A549 (cell line): ENCODE measurements at regions not wholly inside any gene's neighbourhood (a gene's known extent, or its start where the extent isn't known, plus 50 kb on each side); places are given as distances from the start of the nearest gene placed in this dataset.
A peak's percentile ranks its signal among the peaks of the same experiment; 100 is the strongest.

ENCODE experiments used
- ATAC-seq, 2 experiments: fragments of 200-7000 bp in 1 of 2; fragments of >200 bp in 1 of 2; cut with Nextera tagmentation in 1 of 2; cut with Tn5 transposase in 1 of 2; 3 replicates each; pipeline versions ENCODE4 v1.8.0 to v1.9.1; 2018 to 2020; ENCODE audit warnings: mild to moderate bottlenecking in 1 of 2, moderate library complexity in 1 of 2
- CTCF ChIA-PET: fragments of 300-600 bp; sonication (Branson Sonifier 250); formaldehyde crosslinking; extraction: SDS; loops from one replicate; lab custom pipeline; 2021; ENCODE audit warnings: antibody characterized with exemption, inconsistent platforms; lab: Yijun Ruan, JAX
- POLR2A ChIA-PET: fragments of 350-600 bp; formaldehyde crosslinking; extraction: SDS; loops from one replicate; lab custom pipeline; 2021; ENCODE audit warnings: antibody characterized with exemption, inconsistent platforms; lab: Yijun Ruan, JAX
- DNase-seq, 2 experiments: peaks; one replicate each; pipeline versions ENCODE4 v3.0.0 to v3.0.0-alpha.2; 2011 to 2016; ENCODE audit warnings: low read depth in 1 of 2, low spot score in 1 of 2
- FAIRE-seq: peaks from 2 replicates; lab custom pipeline; 2011; peaks lifted over from hg19 to GRCh38; lab: Jason Lieb, UNC
- H3K27ac ChIP-seq, 2 experiments: fragments of >200 bp; sonication (Bioruptor Twin); formaldehyde crosslinking; 3 replicates each; pipeline ENCODE4 v1.5.1; 2016 to 2017
- H3K4me1 ChIP-seq: fragments of >200 bp; sonication (Bioruptor Twin); formaldehyde crosslinking; 3 replicates; pipeline ENCODE4 v1.6.1; 2016
- H3K4me2 ChIP-seq: fragments of >200 bp; sonication (Bioruptor Twin); formaldehyde crosslinking; 3 replicates; pipeline ENCODE4 v1.6.1; 2016
- H3K4me3 ChIP-seq: fragments of >200 bp; sonication (Bioruptor Twin); formaldehyde crosslinking; 3 replicates; pipeline ENCODE4 v1.5.1; 2016
- H3K9me3 ChIP-seq: fragments of >200 bp; sonication (Bioruptor Twin); formaldehyde crosslinking; 3 replicates; pipeline ENCODE4 v1.6.1; 2016
- CBX2 ChIP-seq: fragments of 200-600 bp; sonication (generic); IDR thresholded peaks from 2 replicates; pipeline ENCODE4 v1.6.1; 2016; ENCODE audit warnings: low read depth, mild to moderate bottlenecking, borderline replicate concordance
- CBX8 ChIP-seq: fragments of 200-600 bp; sonication (generic); IDR thresholded peaks from 2 replicates; pipeline ENCODE4 v1.6.1; 2016
- CEBPB ChIP-seq, 2 experiments: fragments of >200 bp in 1 of 2; sonication (Bioruptor Twin) in 1 of 2; formaldehyde crosslinking in 1 of 2; IDR thresholded peaks; 2 replicates each; pipeline ENCODE4 v1.6.1; 2012 to 2016
- CHD2 ChIP-seq: fragments of 150-350 bp; IDR thresholded peaks from 2 replicates; pipeline ENCODE4 v1.6.1; 2014; ENCODE audit warnings: low read length; ENCODE audit not compliant: partially characterized antibody
- EHMT2 ChIP-seq: fragments of 200-600 bp; sonication (generic); IDR thresholded peaks from 2 replicates; pipeline ENCODE4 v1.6.1; 2016; ENCODE audit warnings: antibody characterized with exemption, low read depth, mild to moderate bottlenecking, moderate library complexity
- ESRRA ChIP-seq: fragments of 150-350 bp; IDR thresholded peaks from 2 replicates; pipeline ENCODE4 v1.6.1; 2014; ENCODE audit warnings: mild to moderate bottlenecking, low read length, borderline replicate concordance
- HOXA7 ChIP-seq: fragments of 250-450 bp; sonication (Bioruptor Pico); IDR thresholded peaks from 2 replicates; pipeline ENCODE4 v1.5.0; 2020; ENCODE audit warnings: mild to moderate bottlenecking, moderate library complexity
- HOXB13 ChIP-seq: fragments of 250-450 bp; sonication (Bioruptor Pico); IDR thresholded peaks from 2 replicates; pipeline ENCODE4 v1.5.0; 2020; ENCODE audit warnings: low read depth, mild to moderate bottlenecking, moderate library complexity
- HOXB5 ChIP-seq: fragments of 250-450 bp; sonication (Bioruptor Pico); IDR thresholded peaks from 2 replicates; pipeline ENCODE4 v1.5.0; 2020; ENCODE audit warnings: mild to moderate bottlenecking, moderate library complexity
- JUNB ChIP-seq: fragments of >200 bp; sonication (Bioruptor Twin); formaldehyde crosslinking; IDR thresholded peaks from 2 replicates; pipeline ENCODE4 v1.6.1; 2016
- KDM1A ChIP-seq: fragments of 200-600 bp; sonication (generic); IDR thresholded peaks from 2 replicates; pipeline ENCODE4 v1.6.1; 2016; ENCODE audit warnings: low read depth, mild to moderate bottlenecking
- KDM5A ChIP-seq: fragments of 200-600 bp; sonication (generic); IDR thresholded peaks from 2 replicates; pipeline ENCODE4 v1.6.1; 2016; ENCODE audit warnings: antibody characterized with exemption, mild to moderate bottlenecking
- MAFK ChIP-seq: fragments of 450-650 bp; IDR thresholded peaks from 2 replicates; pipeline ENCODE4 v1.6.1; 2014; ENCODE audit not compliant: partially characterized antibody
- MAZ ChIP-seq: fragments of 150-350 bp; IDR thresholded peaks from 2 replicates; pipeline ENCODE4 v1.6.1; 2014; ENCODE audit warnings: antibody characterized with exemption, low read depth, low read length, borderline replicate concordance
- NPAS2 ChIP-seq: fragments of 250-450 bp; sonication (Bioruptor Pico); IDR thresholded peaks from 2 replicates; pipeline ENCODE4 v1.8.0; 2022; ENCODE audit warnings: mild to moderate bottlenecking, moderate library complexity, borderline replicate concordance
- PHF8 ChIP-seq: fragments of 200-600 bp; sonication (generic); IDR thresholded peaks from 2 replicates; pipeline ENCODE4 v1.6.1; 2016; ENCODE audit warnings: low read depth, mild to moderate bottlenecking, antibody characterized with exemption, moderate library complexity, borderline replicate concordance
- POLR2A ChIP-seq: IDR thresholded peaks from 2 replicates; pipeline ENCODE4 v1.6.1; 2012; ENCODE audit warnings: mild to moderate bottlenecking, low read length
- POLR2AphosphoS2 ChIP-seq: conservative IDR thresholded peaks from 2 replicates; pipeline ENCODE4 v1.6.1; 2012; ENCODE audit warnings: low read length, improper control_type of control experiment, inconsistent platforms
- RCOR1 ChIP-seq: fragments of 150-350 bp; IDR thresholded peaks from 2 replicates; pipeline ENCODE4 v1.6.1; 2014; ENCODE audit warnings: antibody characterized with exemption, low read length, low read depth
- RNF2 ChIP-seq: fragments of 200-600 bp; sonication (generic); IDR thresholded peaks from 2 replicates; pipeline ENCODE4 v1.6.1; 2016; ENCODE audit warnings: low read depth, mild to moderate bottlenecking, antibody characterized with exemption, moderate library complexity, borderline replicate concordance
- SMC3 ChIP-seq: fragments of >200 bp; sonication (Bioruptor Twin); formaldehyde crosslinking; IDR thresholded peaks from 3 replicates; pipeline ENCODE4 v1.6.1; 2018; ENCODE audit warnings: inconsistent platforms
- SREBF2 ChIP-seq: fragments of 450-650 bp; IDR thresholded peaks from 2 replicates; pipeline ENCODE4 v1.6.1; 2014; ENCODE audit warnings: mild to moderate bottlenecking, moderate library complexity
- ZC3H11A ChIP-seq: fragments of 450-650 bp; IDR thresholded peaks from 2 replicates; pipeline ENCODE4 v1.6.1; 2014; ENCODE audit warnings: antibody characterized with exemption, mild to moderate bottlenecking
- ZNF302 ChIP-seq: fragments of 250-450 bp; sonication (Bioruptor Pico); IDR thresholded peaks from 2 replicates; pipeline ENCODE4 v1.9.0; 2021; ENCODE audit warnings: inconsistent platforms, mild to moderate bottlenecking, moderate library complexity
- WGBS: methylation state at CpG from one replicate; pipeline ENCODE4 v1.1.6; 2017; ENCODE audit errors: missing lambda C conversion rate; 5-methylcytosine and 5-hydroxymethylcytosine counted together
- TF ChIP-seq, protein P1 (sequence below): IDR thresholded peaks from 2 replicates; pipeline ENCODE4 v1.6.1; 2012
- TF ChIP-seq, protein P2 (sequence below): IDR thresholded peaks from 2 replicates; pipeline ENCODE4 v1.6.1; 2012; ENCODE audit warnings: low read depth, borderline replicate concordance
- TF ChIP-seq, protein P3 (sequence below): fragments of >200 bp; sonication (Bioruptor Twin); formaldehyde crosslinking; IDR thresholded peaks from 3 replicates; pipeline ENCODE4 v1.5.1; 2016
- TF ChIP-seq, protein P4 (sequence below): fragments of 150-350 bp; IDR thresholded peaks from 2 replicates; pipeline ENCODE4 v1.6.1; 2014; ENCODE audit warnings: low read depth, mild to moderate bottlenecking, low read length
- TF ChIP-seq, protein P5 (sequence below): IDR thresholded peaks from 2 replicates; pipeline ENCODE4 v1.6.1; 2012
- TF ChIP-seq, protein P6 (sequence below): fragments of 250-450 bp; sonication (Bioruptor Pico); IDR thresholded peaks from 2 replicates; pipeline ENCODE4 v1.5.0; 2020; ENCODE audit warnings: low read depth, mild to moderate bottlenecking, moderate library complexity

DNA sequence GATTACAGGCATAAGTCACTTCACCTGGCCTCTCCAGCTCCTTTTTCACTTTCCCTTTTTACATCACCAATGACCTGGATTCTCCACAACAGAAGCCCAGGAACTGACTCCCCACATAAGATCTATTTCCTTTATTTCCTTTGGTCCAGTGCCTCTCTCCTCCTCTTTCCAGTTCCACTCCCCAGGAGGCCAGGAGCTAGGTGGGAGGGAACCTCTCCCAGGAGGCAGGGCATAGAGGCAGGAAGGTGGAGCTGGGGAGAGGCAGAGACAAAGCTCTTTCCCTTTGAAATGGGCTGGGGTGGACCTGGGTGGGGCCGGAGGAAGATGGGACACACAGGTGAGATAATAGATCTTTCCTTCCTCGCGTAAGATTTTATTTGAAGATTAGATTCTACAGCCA, 318.3 kb upstream of the TNRC6C start:
- Histone ChIP-seq H3K4me1 (no peaks in the 10 kb centered on the region), H3K9me3 (no peaks in the 10 kb centered on the region), H3K27ac (no peak overlapping the region), H3K4me2 (no peak overlapping the region), H3K4me3 (no peak overlapping the region)
- WGBS = 66% methylated on average over 3 of the region's 3 CpGs
- CTCF ChIA-PET = interaction anchor here (0.7 to 2.0 kb wide), 3 partner anchors 12 to 364 kb away, joined by 3 to 6 read pairs (median 4); no protein-coding TSS in a partner anchor
- POLR2A ChIA-PET = interaction anchor here (1.5 kb wide), 1 partner anchor 318 kb away, joined by 5 read pairs; the partner anchor contains the start of gene TNRC6C
- TF ChIP-seq MAZ (no peak), POLR2A (no peak), RNF2 (no peak), EHMT2 (no peak), JUNB (no peak), PHF8 (no peak), KDM5A (no peak), CBX2 (no peak), SREBF2 (no peak), NPAS2 (no peak), HOXA7 (CRISPR knock-in tag) (no peak), ZC3H11A (no peak)
- TF ChIP-seq, protein P1, sequence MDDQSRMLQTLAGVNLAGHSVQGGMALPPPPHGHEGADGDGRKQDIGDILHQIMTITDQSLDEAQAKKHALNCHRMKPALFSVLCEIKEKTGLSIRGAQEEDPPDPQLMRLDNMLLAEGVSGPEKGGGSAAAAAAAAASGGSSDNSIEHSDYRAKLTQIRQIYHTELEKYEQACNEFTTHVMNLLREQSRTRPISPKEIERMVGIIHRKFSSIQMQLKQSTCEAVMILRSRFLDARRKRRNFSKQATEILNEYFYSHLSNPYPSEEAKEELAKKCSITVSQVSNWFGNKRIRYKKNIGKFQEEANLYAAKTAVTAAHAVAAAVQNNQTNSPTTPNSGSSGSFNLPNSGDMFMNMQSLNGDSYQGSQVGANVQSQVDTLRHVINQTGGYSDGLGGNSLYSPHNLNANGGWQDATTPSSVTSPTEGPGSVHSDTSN = no peak
- TF ChIP-seq, protein P2, sequence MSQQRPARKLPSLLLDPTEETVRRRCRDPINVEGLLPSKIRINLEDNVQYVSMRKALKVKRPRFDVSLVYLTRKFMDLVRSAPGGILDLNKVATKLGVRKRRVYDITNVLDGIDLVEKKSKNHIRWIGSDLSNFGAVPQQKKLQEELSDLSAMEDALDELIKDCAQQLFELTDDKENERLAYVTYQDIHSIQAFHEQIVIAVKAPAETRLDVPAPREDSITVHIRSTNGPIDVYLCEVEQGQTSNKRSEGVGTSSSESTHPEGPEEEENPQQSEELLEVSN = no peak
- TF ChIP-seq, protein P3, sequence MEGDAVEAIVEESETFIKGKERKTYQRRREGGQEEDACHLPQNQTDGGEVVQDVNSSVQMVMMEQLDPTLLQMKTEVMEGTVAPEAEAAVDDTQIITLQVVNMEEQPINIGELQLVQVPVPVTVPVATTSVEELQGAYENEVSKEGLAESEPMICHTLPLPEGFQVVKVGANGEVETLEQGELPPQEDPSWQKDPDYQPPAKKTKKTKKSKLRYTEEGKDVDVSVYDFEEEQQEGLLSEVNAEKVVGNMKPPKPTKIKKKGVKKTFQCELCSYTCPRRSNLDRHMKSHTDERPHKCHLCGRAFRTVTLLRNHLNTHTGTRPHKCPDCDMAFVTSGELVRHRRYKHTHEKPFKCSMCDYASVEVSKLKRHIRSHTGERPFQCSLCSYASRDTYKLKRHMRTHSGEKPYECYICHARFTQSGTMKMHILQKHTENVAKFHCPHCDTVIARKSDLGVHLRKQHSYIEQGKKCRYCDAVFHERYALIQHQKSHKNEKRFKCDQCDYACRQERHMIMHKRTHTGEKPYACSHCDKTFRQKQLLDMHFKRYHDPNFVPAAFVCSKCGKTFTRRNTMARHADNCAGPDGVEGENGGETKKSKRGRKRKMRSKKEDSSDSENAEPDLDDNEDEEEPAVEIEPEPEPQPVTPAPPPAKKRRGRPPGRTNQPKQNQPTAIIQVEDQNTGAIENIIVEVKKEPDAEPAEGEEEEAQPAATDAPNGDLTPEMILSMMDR = no peak
- DNase-seq (no peak), ATAC-seq (no peak), FAIRE-seq (no peak)

DNA sequence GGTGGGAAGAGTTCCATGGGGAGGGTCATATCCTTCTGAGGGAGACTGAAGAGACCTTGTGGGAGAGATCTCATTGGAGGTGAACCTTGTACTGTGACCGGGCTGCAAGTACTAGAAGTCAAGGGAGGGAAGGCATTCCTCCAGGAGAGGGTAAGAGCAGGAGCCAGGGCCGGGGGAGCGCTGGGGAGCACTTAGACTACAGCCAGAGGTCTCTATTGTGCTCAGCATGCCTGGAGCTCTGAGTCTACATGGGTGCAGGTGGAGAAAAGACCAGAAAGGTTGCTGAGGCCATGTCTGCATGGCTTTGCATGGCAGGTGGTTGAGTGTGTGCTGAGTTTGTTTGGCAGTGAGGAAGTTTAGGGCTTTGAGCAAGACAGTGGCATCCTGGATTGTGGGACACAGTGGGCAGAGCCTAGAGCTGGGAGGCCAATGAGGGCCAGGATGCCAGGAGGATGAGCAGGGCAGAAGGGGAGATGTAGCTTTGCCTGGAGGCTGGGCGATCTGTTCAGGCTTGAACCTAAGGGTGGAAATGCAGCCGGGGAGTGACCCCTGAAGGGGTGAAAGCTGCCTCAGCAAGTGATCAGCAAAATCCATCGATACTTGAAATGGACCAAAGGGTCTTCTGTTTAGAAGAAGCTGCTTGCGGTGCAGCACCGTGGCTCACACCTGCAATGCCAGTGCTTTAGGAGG, 317.4 kb upstream of the TNRC6C start:
- Histone ChIP-seq H3K27ac (no peak overlapping the region), H3K4me2 (no peak overlapping the region), H3K4me1 (no peaks in the 10 kb centered on the region), H3K9me3 (no peaks in the 10 kb centered on the region), H3K4me3 (no peak overlapping the region)
- ChIA-PET POLR2A (interaction anchor here (1.5 kb wide), 1 partner anchor 317 kb away, joined by 5 read pairs; the partner anchor contains the start of gene TNRC6C), CTCF (interaction anchor here (1.1 to 2.0 kb wide), 2 partner anchors 11 to 99 kb away, joined by 4 to 6 read pairs; no protein-coding TSS in a partner anchor)
- peak in 1 of 2 experiments; percentile 32; a peak in 3 of 6 replicates for ATAC-seq
- no peak for FAIRE-seq
- WGBS = 50% methylated on average over 8 of the region's 8 CpGs
- DNase-seq = no peak
- TF ChIP-seq ZNF302 = no peak
- no peak for TF ChIP-seq MAFK
- no peak for TF ChIP-seq CEBPB (IDR thresholded peaks at IDR 0.05)
- TF ChIP-seq CHD2 = no peak
- no peak for TF ChIP-seq ESRRA
- TF ChIP-seq, protein P3 = no peak
- TF ChIP-seq SREBF2 = no peak
- no peak for TF ChIP-seq HOXB5
- TF ChIP-seq CBX8 = no peak
- no peak for TF ChIP-seq POLR2AphosphoS2
- no peak for TF ChIP-seq SMC3
- TF ChIP-seq, protein P4, sequence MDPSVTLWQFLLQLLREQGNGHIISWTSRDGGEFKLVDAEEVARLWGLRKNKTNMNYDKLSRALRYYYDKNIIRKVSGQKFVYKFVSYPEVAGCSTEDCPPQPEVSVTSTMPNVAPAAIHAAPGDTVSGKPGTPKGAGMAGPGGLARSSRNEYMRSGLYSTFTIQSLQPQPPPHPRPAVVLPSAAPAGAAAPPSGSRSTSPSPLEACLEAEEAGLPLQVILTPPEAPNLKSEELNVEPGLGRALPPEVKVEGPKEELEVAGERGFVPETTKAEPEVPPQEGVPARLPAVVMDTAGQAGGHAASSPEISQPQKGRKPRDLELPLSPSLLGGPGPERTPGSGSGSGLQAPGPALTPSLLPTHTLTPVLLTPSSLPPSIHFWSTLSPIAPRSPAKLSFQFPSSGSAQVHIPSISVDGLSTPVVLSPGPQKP = no peak
- TF ChIP-seq KDM1A = no peak
- no peak for TF ChIP-seq RCOR1
- TF ChIP-seq HOXB13 (CRISPR knock-in tag) = no peak
- TF ChIP-seq, protein P5, sequence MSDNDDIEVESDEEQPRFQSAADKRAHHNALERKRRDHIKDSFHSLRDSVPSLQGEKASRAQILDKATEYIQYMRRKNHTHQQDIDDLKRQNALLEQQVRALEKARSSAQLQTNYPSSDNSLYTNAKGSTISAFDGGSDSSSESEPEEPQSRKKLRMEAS = no peak
- TF ChIP-seq KDM5A = no peak
- TF ChIP-seq, protein P6, sequence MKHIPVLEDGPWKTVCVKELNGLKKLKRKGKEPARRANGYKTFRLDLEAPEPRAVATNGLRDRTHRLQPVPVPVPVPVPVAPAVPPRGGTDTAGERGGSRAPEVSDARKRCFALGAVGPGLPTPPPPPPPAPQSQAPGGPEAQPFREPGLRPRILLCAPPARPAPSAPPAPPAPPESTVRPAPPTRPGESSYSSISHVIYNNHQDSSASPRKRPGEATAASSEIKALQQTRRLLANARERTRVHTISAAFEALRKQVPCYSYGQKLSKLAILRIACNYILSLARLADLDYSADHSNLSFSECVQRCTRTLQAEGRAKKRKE (CRISPR knock-in tag) = no peak
- TF ChIP-seq ZC3H11A = no peak
